Glomerular endothelial cell (primary cell): ENCODE measurements at regions not wholly inside any gene's neighbourhood (a gene's known extent, or its start where the extent isn't known, plus 50 kb on each side); places are given as distances from the start of the nearest gene placed in this dataset.
A peak's percentile ranks its signal among the peaks of the same experiment; 100 is the strongest.
"Not testable (repeated sequence)": the region's sequence is repeated elsewhere in the genome, so short reads cannot be mapped to it uniquely, and the experiment has no call there.

Experiments used
- DNase-seq: peaks from one replicate; pipeline ENCODE4 v3.0.0-alpha.2; 2011; ENCODE audit warnings: low read depth, low spot score; ENCODE audit errors: extremely low read depth

GRCh38 chr13:80691814-80692213 lies 350.9 kb upstream of the SPRY2 start:
- not testable (repeated sequence) for DNase-seq

- no peak for DNase-seq
Measured at GRCh38 chr13:80690208-80690607, 349.3 kb upstream of the SPRY2 start.

GRCh38 chr13:80688593-80688992 lies 347.7 kb upstream of the SPRY2 start:
- DNase-seq, result no peak

DNA sequence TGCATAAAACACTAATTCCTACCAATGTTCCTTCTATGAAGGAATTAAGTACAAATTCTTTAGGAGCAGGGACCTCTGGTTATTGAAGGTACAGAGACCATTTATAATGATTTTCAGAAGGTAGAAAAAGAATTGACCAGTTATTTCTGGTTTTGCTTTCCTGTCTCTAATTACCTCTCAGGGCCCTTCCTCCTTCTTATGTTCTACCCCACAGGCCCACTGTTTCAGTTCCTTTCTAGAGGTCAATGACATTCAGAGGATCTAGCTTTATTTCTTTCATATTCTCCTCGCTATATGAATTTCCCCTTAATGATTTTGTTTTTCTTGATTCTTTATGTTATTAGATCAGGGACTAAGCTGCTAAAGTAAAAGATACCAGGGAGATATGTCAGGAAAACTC lies 345.0 kb upstream of the SPRY2 start:
- DNase-seq, result no peak

DNA sequence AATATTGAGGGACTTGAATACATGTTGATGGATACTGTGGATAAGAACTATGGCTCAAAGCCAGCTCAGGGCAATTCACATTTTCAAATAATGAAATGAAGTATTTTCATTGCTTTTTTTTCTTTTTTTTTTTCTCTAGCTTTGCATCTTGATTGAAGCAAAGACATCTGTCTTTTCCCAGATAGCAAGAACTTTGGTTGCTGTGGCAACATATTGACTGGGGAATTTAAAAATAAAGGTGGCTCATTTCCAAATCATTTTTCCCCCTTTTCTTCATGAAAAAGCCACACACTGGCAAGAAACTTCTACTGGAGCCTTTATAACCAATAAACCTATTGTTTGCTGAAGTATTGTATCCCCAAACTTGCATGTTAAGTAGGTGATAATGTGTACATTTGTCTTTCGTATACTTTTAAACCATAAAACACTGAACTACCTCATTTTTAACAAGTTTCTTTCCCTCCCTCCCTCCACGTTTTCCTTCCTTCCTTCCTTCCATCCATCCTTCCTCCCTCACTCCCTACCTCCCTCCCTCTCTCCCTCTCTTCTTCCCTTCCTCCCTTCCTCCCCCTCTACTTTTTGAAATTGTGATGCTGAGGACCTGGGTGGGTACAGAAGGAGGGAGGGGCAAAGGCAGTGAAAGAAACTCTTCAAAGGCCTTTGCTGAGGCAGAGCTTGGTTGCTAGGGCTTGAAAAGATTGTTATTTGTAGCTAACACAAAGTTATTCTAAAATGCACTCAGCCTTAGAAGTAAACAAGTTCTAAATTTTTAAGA lies 343.5 kb upstream of the SPRY2 start:
- no peak for DNase-seq

GRCh38 chr13:80680786-80681366 lies 339.9 kb upstream of the SPRY2 start:
- DNase-seq, result no peak

GRCh38 chr13:80679423-80679822 lies 338.5 kb upstream of the SPRY2 start:
- DNase-seq, result no peak

- DNase-seq, result no peak
Measured at GRCh38 chr13:80677227-80677626, 336.3 kb upstream of the SPRY2 start.

- DNase-seq, result not testable (repeated sequence)
Measured at GRCh38 chr13:80675442-80675841, 334.5 kb upstream of the SPRY2 start.

DNA sequence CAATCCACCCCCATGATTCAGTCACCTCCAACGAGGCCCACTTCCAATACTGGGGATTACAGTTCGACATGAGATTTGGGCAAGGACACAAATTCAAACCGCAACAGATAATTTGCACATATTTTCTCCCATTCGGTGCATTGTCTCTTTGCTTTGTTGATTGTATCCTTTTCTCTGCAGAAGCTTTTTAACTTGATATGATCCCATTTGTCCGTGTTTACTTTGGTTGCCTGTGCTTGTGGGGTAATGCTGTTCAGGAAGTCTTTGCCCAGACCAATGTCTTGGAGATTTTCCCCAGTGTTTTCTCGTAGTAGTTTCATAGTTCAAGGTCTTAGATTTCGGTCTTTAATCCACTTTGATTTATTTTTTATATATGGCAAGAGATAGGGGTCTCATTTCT lies 330.8 kb upstream of the SPRY2 start:
- no peak for DNase-seq

- DNase-seq, result no peak
Measured at GRCh38 chr13:80669112-80669511, 328.2 kb upstream of the SPRY2 start.

DNA sequence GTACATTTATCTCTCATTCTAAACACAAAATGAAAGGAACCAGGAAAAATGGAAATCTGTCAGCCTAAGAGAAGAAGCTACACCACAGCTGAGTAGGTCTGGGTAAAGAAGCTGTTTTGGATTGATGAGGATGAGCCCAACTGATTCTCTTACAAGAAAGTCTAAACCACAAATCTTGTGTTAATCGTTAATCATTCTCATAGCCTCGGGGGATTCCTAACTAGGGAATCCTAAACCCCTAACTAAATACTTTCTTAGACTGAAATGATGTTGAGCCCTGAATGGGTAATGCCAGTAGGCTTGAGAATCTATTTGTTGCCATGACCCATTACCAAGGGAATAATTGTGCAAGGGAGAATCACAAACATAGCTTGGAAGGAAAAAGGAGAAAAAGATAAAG lies 327.5 kb upstream of the SPRY2 start:
- no peak for DNase-seq

GRCh38 chr13:80666782-80667552 lies 326.0 kb upstream of the SPRY2 start:
- no peak for DNase-seq

- no peak for DNase-seq
Measured at GRCh38 chr13:80665792-80666333, 324.9 kb upstream of the SPRY2 start.

DNA sequence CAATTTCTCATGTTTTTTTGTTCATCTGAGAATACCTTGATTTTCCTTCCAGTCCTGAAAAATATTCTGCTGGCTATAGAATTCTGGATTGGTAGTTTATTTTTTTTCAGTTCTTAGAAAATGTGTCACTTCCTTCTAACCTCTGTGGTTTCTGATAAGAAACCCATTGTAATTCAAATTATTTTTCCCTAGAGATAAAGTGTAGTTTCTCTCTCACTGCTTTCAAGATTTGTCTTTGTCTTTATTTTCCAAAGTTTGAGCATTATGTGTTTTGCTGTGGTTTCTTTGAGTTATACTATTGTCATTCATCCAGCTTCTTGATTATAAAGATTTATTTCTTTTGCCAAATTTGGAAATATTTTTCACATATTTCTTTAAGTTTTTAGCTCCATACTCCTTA lies 324.0 kb upstream of the SPRY2 start:
- peak; percentile 27 for DNase-seq

- DNase-seq, result no peak
Measured at GRCh38 chr13:80663788-80664187, 322.9 kb upstream of the SPRY2 start.

DNA sequence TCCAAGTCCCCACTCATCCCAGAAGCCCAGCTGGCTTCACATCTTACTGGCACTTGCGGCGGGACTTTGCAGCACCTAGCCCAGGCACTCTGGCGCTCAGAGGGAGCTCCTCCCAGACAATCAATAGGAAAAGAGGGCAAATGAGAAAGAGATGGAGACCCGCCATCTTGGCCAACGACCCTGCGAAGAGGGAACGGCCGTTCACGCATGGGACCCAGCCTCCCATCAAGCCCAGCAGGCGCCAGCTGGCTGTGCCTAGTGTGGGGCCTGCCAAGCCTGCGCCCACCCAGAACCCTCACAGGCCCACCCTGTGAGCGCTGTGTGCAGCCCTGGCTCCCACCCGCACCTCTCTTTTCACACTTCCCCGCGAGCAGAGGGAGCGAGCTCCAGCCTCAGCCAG lies 317.8 kb upstream of the SPRY2 start:
- DNase-seq, result no peak

GRCh38 chr13:80656512-80656904 lies 315.6 kb upstream of the SPRY2 start:
- no peak for DNase-seq

- no peak for DNase-seq
Measured at GRCh38 chr13:80655778-80656511, 315.0 kb upstream of the SPRY2 start.

- DNase-seq, result no peak
Measured at GRCh38 chr13:80654638-80655249, 313.8 kb upstream of the SPRY2 start.
